Activated naive CD8-positive, alpha-beta T cell treated with anti-CD3 and anti-CD28 coated beads, Interleukin-2, amount 50 U/mL, for 16 hours (primary cell): ENCODE measurements at regions not wholly inside any gene's neighbourhood (a gene's known extent, or its start where the extent isn't known, plus 50 kb on each side); places are given as distances from the start of the nearest gene placed in this dataset.

Experiments used
- DNase-seq: peaks from one replicate; pipeline ENCODE4 v3.0.0-alpha.2; 2020; ENCODE audit warnings: low read depth, low spot score

DNA sequence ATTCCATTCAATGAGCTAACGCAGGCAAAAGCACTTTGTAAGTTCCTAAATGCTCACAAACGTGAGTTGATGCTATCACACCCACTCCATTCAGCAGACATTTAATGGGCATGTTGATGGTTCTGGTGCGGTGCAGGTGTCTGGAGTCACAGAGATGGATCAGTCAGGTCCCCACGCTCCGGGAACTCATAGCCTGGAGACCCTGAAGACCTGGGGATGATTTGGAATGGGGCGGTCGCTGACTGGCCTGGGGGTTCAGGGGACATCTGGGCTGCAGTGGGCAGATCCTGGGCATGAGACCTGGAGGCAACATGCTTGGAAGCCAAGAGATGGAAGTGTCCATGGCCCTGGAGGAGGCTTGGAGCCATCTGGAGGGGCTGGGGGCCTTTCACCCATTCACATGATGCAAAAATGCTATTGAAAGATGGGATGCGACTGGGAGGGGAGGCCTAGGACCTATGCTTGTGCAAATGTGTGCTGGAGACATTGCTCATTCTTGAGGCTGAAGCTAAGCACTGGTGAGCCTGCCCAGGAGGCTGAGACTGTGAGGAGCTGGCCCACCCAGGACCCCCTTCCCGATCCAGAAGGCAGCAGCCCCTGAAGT is 522.6 kb downstream of the GLRX3 start:
- DNase-seq, result no peak

DNA sequence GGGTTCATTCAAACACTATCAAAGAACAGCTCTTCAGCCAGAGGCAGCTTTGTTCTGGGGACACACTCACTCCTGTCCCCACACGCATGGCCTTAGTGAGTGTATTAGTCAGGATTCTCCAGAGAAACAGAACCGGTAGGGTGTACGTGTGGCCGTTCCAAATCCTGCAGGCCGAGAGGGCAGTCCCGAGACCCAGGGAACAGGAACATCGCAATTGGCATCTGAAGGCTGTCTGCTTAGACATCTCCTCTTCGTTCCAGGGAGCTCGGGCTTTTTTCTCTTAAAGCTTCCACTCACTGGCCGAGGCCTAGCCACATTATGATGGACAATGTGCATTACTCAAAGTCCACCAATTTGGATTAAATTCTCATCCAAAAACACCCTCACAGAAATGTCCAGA is 523.3 kb downstream of the GLRX3 start:
- no peak for DNase-seq

DNA sequence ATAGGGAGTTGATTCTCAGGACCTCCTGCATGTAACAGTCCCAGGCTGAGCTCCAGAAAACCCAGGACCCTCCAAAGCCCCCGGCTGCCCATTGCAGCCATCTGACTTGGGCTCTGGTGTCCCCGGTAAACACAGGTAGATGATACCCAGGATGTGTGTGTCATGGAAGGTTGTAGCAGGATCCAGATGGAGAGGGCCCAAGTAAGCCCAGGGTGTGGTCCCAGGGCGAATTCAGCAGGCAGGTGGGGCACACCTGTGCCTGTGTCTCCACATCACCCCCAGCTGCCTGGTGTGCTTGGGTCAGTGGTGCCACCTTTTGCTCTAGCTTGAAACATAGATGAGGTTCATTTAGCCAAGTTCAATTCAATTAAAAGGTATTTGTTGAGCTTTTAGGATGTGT is 524.1 kb downstream of the GLRX3 start:
- DNase-seq, result no peak

DNA sequence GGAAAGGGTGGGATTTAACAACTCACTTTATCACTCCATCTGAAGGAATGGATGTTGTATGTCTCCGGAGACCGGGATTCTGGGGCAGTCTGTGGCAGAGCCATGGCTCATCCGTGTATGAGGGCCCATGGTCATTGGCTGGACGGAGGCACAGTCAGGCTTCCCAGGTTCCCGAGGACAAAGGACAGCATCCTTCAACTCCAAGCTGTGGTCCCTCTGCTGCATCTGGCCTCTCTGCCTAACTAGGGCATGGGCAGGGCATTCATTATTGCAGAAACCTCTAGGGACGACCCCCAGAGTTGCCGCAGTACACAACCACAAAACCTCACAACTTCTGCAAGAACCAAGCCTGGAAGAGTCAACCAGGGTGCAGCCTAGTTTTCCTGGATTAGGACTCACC is 525.2 kb downstream of the GLRX3 start:
- no peak for DNase-seq

DNA sequence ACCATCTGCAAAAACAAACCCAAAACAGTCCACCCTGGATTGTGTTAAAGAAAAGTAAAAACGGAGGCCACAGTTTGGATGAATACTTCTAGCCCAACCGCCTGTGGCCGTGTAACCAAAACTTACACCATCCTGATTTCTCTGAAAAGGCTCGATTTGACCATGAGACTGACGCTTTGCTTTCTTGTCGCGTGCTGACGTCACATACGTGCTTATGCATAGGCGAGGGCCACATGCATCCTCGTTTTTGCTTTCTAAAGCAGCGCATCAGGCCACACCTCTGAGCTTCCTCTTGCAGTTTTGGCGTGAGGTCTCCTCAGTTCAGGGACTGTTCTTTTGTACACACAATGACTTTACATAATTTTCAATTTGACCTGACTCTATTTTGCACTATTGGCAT is 526.6 kb downstream of the GLRX3 start:
- no peak for DNase-seq

DNA sequence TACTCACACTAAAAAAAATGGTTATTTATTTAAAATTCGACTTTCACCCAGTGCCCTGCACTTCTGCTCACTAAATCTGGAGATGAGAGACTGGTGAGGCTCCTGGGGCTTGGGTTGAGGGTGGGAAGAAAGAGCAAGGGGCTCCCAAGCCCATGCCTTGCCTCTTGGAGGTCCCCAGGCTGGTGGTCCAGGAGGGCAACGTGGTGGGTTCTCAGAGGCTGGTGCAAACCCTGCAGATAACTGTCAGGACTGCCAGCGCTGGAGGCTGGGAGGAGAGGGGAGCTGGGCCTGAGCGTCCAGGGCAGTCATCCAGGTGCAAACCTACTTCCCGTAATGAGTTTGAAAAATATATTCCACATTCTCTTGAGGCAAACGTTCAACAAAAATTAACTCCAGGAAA is 528.3 kb downstream of the GLRX3 start:
- DNase-seq, result no peak

DNA sequence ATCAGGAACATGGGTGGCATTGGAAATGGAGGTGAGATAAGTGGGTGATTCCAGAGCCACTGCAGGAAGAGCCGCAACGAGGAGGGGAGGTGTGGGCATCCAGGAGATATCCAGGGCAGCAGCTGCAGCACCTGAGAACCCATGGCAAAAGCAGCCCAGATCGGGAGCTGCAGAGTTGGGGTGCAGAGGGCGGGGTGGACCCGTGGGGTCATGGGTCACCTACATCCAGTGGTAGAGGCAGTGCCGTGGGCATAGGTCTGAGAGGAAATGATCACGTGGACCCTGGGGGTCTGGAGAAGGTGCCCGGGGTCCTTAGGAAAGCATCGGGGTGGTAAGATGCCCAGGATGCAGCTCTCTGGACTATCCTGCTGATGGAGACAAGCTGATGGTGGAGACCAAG is 530.0 kb downstream of the GLRX3 start:
- DNase-seq, result no peak

DNA sequence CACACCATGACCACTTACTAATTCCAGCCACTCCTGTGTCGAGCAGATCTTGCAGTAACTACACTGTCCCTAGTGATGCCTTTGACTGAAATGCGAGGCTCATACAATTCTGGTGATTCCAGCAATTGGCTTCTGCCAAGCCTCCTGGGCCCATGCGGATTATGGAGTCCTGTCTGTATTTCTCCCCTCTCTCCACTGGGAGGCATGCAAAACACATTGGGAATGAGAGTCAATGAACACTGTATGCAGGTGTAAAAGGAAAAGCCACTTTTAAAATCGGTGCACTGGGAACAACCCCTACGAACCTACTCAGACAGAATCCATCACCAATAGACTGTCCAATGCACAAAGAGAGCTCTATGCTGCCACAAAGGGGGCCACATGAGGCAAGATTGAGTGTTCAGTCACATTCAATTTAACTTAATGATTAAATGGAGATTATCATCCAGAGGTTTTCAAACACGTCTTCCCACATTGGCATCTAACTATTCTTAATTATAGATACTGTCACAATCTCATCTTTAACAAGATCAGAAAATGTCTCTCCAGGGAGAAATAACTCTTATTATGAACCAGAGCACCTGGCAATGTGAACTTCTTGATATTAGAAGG is 550.6 kb downstream of the GLRX3 start:
- DNase-seq, result no peak

DNA sequence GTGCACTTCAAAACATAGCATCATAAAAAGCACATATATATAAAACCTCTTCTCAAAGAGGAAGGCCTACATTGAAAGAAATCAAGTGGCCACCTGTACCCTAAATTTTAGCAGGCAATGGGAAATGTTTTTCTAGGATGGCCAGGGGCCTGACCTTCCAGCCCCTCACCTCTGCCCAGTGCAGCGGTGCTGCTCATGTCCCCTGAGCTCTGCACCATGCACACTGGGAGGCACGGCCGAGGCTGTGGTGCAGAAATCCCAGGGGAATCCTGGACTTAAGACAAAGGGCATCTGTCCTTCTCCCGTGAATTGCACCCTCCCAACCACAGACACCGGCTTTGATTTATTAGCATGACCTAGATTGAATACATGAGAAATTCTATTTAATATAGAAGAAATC is 551.4 kb downstream of the GLRX3 start:
- no peak for DNase-seq

DNA sequence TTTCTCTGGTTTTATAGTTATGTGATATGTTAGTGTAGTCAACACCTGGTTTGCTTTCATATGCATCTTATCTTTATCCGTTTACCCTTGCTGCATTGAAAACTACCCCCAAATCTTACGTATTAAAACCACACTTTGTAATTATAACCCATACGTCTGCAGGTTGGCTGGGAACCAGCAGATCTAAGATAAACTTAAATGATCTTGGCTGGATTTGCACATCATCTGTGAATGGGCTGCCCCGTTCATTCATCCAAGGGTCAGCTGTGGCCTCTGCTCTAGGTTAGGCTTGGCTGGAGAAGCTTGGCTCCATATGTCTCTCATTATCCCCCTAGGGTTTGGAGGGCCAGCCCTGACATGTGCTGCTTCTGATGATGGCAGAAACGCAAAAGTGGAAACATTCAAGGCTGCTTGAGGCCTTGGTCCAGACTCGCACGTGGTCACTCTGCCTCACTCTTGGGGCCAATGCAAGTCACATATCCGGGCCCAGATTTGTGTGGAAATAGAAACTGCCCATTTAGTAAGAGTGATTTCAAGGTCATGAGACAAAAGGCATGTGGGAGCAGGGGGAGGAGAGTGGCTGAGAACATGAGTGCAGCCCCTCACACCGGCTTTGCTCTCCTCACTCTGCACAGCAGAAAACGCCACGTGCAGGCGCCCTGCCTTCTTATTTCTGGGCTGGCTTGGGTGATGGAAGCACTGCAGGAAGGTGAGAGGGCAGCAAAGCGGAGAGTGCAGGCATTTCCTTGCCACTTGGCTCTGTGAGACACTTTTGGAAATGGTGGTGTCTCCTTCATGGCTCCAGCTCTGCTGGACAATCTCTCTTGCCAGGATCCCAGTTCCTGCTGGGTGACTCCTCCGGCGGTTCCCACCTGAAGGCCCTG is 553.8 kb downstream of the GLRX3 start:
- DNase-seq, result no peak

DNA sequence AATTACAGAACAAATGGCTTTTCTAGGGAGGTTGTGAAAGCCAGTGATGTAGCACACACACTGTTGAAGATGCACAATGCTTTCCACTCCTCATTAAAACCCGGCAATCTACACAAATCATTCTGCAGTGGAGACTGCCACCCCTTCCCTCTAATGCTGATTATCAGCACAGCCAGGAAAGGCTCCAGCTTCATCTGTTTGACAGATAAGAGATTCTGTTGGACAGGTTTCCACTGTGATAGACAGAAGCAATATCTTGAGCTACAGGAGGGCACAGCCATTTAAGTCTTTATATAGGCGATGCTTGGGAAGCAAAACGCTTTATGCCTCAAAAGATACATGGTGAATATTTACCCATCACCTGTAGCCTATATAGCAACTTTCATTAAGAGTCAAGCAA is 555.6 kb downstream of the GLRX3 start:
- no peak for DNase-seq

DNA sequence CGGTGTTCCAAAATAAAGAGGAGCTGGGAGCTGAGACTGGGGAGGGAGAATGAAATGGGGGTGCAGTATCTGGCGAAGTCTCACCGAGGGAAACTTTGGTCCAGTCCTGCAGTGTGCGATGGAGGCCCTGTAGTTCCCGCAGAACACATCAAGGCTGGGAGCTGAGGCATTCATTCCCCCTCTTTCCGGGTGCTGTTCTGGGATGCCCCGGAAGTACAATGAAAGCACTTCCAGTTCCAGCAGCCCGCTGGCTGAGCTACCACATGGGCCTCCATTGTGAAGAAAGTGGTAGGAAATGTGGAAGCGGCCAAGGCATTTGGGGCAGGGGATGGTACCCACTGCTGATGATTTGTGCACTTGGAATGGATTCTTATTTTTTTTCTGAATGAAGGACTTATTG is 560.7 kb downstream of the GLRX3 start:
- no peak for DNase-seq

DNA sequence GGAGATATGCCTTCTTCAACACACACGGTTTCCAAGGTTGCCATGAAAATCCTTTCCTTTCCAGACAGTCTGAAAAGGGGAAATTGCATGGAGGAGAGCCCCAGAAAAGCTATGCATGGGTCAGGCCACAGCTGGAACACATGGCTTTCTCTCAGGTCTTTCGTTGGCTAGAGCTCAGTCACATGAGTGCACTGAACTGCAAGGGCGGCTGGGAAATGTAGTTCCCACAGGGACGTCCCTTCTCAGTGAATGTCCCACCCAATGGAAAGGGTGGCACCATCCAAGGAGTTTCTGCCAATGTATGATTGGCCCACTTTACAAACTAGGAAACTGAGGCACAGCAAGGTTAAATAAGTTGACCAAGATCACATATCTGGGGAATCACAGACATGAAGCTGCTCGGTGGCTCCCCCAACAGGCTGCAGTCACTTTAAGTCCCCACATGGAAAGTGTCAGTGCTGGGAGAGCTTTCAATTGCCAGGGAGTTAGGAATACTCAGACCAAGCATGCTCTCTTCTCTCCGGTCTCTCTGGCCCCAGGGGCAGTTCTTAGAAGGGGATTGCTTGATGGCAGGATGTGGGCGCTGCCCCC is 571.3 kb downstream of the GLRX3 start:
- DNase-seq, result no peak

DNA sequence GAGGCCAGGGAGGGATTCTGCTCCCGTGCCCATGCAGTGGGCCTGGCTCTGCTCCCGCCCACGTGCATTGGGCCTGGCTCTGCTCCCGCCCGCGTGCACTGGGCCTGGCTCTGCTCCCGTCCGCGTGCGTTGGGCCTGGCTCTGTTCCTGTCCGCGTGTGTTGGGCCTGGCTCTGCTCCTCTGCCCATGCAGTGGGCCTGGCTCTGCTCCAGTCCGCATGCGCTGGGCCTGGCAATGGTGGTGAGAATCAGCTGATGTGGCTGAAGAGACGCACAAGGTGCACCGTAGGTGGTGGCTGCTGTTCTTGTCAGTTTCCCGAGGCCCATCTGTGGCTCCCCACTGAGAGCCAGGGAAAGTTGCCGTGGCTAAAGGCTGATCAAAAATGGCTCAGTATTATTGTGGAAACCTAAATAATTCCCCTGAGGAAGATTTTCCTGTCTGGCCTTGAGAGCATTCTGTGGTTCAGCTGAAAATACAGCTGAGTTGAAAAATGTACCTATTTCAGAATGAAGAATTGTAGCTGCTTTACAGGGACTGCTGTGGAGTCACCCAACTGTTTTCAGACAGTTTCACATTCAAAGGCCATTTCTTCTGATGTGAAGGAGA is 572.4 kb downstream of the GLRX3 start:
- DNase-seq, result no peak

DNA sequence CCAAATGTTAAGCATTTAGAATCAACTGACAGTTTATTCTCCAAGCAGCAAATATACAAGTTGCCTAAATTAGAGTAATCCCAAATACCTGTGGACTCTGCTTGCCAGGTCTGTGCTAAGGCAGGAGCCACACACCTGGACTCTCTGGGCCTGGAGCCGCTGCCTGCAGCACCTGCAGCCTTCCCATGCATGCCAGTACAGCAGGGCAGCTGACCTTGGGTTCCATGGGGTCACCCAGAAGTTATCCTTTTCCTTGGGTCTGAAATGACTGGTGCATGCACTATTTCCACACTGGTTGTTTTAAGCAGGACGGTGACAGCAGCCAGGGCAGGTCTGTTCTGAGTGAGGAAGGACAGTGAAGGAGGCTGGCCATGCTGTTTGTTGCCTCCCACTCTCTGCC is 573.2 kb downstream of the GLRX3 start:
- DNase-seq, result no peak

DNA sequence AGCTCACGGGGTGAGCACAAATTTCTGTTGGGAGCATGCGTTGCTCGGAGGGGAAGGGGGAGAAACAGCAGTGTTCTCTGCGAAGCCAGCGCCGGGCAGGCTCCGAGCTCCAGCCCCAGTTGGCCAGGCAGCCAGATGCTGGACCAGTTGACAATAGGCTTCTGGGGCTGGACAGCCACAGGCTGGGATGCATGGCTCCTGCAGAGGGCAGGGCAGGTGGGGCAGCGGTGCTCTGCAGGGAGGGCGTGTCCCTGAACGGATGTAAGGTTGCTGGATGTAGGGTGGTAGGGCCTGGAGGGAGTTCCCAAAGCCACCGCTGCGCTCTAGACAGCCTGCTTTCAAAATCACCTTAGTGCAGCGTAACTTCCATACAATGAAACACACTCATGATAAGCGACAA is 574.9 kb downstream of the GLRX3 start:
- DNase-seq, result no peak

DNA sequence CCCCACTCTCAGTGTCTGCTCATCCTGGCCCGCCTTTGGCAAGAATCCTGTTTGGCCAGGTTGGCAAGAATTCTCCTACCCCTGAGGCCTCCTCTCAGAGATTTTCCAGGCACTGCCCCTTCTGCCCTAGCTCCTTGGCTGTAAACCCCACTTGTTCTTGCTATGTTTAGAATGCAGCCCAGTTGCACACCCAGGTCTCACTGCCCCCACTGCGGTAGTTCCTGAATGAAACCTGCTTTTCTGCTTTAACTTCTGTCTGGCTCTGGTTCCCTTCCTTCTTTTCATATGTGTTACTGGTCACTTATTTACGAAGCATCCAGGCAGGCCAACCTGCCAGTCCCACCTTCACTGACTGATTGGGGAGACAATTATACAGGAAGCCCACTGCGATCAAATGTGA is 576.9 kb downstream of the GLRX3 start:
- no peak for DNase-seq

DNA sequence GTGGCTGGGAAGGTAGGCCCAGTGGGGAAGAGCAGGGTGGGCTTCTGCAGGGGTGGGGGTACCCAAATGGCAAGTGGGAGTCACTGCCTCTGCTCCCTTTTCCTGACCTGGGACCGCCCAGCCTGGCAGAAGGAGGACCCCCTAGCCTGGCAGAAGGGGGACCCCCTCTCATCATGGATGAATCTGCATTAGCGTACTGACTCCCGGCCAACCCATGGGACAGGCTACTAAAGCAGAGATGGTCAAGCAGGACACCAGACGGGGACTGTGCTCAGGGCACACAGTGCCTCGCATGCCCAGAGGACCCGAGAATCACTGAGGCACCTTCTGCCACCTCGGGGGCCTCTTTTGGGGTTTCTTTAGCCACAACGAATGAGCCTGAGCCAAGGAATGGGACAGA is 577.5 kb downstream of the GLRX3 start:
- DNase-seq, result no peak

DNA sequence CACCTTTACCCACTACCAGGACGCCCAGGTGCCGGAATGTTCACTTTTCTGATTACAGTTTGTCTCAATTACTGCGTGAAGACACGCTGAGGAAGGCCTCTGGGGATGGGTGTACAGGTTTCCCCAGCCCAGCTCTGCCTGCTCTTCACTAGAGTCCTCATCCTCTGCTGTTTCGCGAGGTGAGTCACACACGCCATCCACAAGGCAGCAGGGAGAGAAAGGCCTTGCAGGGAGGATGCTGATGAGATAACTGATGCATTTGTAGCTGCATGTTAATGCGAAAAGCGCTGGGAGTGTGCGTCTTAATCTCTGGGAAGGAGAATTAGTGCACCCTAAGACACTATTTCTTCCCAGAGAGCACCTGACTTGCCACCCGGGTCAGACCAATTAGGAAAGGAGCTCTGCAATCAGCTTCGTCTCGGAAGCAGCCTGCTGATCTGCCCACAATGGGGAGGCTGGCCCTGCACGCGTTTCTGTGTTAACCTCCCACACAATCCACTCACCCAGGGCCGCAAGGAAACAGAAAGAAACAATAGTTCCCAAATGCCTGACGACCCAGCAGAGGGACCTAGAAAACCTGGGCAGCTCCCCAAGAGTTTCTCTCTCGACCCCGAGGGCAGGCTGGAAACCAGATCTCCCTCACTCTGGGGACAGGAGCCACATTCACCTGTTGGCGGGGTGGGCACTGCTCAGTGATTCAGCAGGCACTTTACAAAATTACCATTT is 578.7 kb downstream of the GLRX3 start:
- no peak for DNase-seq

DNA sequence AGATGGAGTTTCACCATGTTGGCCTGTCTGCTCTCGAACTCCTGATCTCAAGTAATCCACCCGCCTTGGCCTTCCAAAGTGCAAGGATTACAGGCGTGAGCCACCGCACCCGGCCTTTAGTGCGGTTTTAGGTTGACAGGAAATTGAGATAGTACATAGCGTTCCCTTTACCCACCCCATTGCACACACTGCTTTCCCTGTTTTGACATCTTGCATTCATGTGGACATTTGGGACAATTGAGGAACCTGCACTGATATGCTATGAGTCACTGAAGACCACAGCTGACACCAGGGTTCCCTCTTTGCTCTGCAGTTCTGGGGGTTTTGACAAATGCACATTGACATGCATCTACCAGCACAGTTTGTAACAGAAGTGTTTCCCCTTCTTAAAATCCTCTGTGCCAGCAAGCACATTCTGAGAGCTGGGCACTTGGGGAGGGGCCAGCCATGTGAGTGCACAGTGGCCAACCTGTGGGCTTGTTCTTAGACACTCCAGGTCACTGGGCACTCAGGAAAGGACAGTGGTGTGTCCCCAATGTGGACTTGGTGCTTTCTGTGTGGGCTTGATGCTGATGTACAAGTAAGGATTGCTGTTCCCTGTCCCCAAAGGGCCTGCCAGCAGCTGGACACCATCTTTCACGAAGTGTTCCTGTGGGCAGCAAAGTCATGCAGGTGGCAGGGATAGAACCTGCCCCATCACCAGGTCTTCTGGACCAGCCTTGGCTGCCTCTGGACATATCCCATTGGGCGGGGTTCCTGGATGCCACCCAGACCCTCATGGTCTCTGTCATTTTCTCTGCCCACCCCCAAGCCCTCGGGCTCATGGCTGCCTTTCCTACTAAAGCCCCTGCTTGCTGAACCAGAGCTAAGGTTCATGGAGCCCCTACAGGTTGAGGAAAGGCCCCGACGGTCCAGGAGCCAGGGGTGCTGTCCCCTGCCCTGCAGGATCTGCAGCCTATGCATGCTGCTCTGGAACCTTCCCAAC is 579.8 kb downstream of the GLRX3 start:
- no peak for DNase-seq
